ENCODE measurements at regions not wholly inside any gene's neighbourhood (a gene's known extent, or its start where the extent isn't known, plus 50 kb on each side); places are given as distances from the start of the nearest gene placed in this dataset.
"Not testable (repeated sequence)": the region's sequence is repeated elsewhere in the genome, so short reads cannot be mapped to it uniquely, and the experiment has no call there.

DNA sequence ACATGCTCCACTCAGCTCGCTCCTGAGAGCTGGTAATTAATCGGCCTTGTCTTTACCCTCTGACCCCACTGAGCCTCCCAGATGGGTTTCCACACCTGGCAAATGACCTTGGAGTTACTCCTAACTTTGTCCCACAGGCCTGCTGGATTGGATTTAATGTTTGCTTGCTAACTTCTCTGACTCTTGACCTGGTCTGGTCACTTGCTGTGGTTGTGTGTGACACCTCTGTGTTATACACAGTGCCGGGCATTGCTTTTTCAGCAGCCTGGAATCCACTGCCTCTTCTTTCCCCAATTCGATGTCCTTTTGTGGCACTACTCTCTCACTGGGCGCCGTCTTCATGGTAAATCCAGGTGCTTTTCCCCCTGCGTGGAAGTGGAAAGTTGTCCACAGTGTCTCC lies 145.8 kb upstream of the PLGLB2 start:
- H4K20me1 ChIP-seq (ENCODE audit: control insufficient read depth, insufficient read depth, low read length, poor library complexity, severe bottlenecking); H3K27me3 ChIP-seq (replicated peaks in 1 of 4; ENCODE audit: control extremely low read depth in 1 of 4, control insufficient read depth in 3 of 4, insufficient read depth in 4 of 4, low read length in 3 of 4); H3K79me2 ChIP-seq (ENCODE audit: control insufficient read depth, insufficient read depth, low read length); H2AFZ ChIP-seq (ENCODE audit: insufficient read depth, low read depth, low read length, poor library complexity, severe bottlenecking); H3K4me3 Mint-ChIP-seq; DNase-seq; H3K36me3 ChIP-seq (replicated peaks in 1 of 2; ENCODE audit: control extremely low read depth in 1 of 2, control insufficient read depth in 1 of 2, extremely low read depth in 1 of 2, insufficient read depth in 2 of 2, low read length in 1 of 2); H3K4me2 ChIP-seq (replicated peaks; ENCODE audit: low read depth, low read length, poor library complexity, severe bottlenecking); H3K27ac ChIP-seq (ENCODE audit: low read length in 2 of 2); POLR2A ChIA-PET; H3K4me3 ChIP-seq (ENCODE audit: control extremely low read depth in 1 of 5, extremely low read depth in 1 of 5, insufficient read depth in 1 of 5, low read depth in 2 of 5, low read length in 4 of 5); H3K27me3 Mint-ChIP-seq; H3K4me1 Mint-ChIP-seq; intact Hi-C loops (cut with micrococcal nuclease); ATAC-seq (ENCODE audit: low read depth); H3K4me1 ChIP-seq (ENCODE audit: control insufficient read depth in 2 of 2, insufficient read depth in 2 of 2, low read length in 2 of 2); H3K27ac Mint-ChIP-seq; H3K9me3 Mint-ChIP-seq (ENCODE audit: insufficient read depth); H3K9me3 ChIP-seq (ENCODE audit: control extremely low read depth in 1 of 3, control insufficient read depth in 2 of 3, insufficient read depth in 1 of 3, low read length in 2 of 3); H3K9ac ChIP-seq (ENCODE audit: low read length); CTCF ChIA-PET: not testable (repeated sequence)
- no CpG with 5 or more reads among the region's 7 CpGs for WGBS (ENCODE audit: insufficient coverage)

- POLR2A ChIA-PET; H3K36me3 ChIP-seq (replicated peaks in 1 of 2; ENCODE audit: control extremely low read depth in 1 of 2, control insufficient read depth in 1 of 2, extremely low read depth in 1 of 2, insufficient read depth in 2 of 2, low read length in 1 of 2); H3K27ac Mint-ChIP-seq; H2AFZ ChIP-seq (ENCODE audit: insufficient read depth, low read depth, low read length, poor library complexity, severe bottlenecking); H4K20me1 ChIP-seq (ENCODE audit: control insufficient read depth, insufficient read depth, low read length, poor library complexity, severe bottlenecking); H3K4me1 ChIP-seq (ENCODE audit: control insufficient read depth in 2 of 2, insufficient read depth in 2 of 2, low read length in 2 of 2); H3K79me2 ChIP-seq (ENCODE audit: control insufficient read depth, insufficient read depth, low read length); intact Hi-C loops (cut with micrococcal nuclease); H3K9me3 ChIP-seq (ENCODE audit: control extremely low read depth in 1 of 3, control insufficient read depth in 2 of 3, insufficient read depth in 1 of 3, low read length in 2 of 3); H3K9ac ChIP-seq (ENCODE audit: low read length); H3K4me3 Mint-ChIP-seq; H3K27me3 Mint-ChIP-seq; H3K4me2 ChIP-seq (replicated peaks; ENCODE audit: low read depth, low read length, poor library complexity, severe bottlenecking); H3K27ac ChIP-seq (ENCODE audit: low read length in 2 of 2); H3K4me1 Mint-ChIP-seq; H3K27me3 ChIP-seq (replicated peaks in 1 of 4; ENCODE audit: control extremely low read depth in 1 of 4, control insufficient read depth in 3 of 4, insufficient read depth in 4 of 4, low read length in 3 of 4); DNase-seq; H3K4me3 ChIP-seq (ENCODE audit: control extremely low read depth in 1 of 5, extremely low read depth in 1 of 5, insufficient read depth in 1 of 5, low read depth in 2 of 5, low read length in 4 of 5); H3K9me3 Mint-ChIP-seq (ENCODE audit: insufficient read depth); ATAC-seq (ENCODE audit: low read depth); CTCF ChIA-PET: not testable (repeated sequence)
- no CpG with 5 or more reads among the region's 2 CpGs for WGBS (ENCODE audit: insufficient coverage)
These were observed 145.2 kb upstream of the PLGLB2 start for GRCh38 chr2:87602728-87603127.

- ATAC-seq (ENCODE audit: low read depth); H3K4me2 ChIP-seq (replicated peaks; ENCODE audit: low read depth, low read length, poor library complexity, severe bottlenecking); H2AFZ ChIP-seq (ENCODE audit: insufficient read depth, low read depth, low read length, poor library complexity, severe bottlenecking); H3K9me3 Mint-ChIP-seq (ENCODE audit: insufficient read depth); H3K79me2 ChIP-seq (ENCODE audit: control insufficient read depth, insufficient read depth, low read length); H3K27ac ChIP-seq (ENCODE audit: low read length in 2 of 2); H3K4me1 Mint-ChIP-seq; H3K36me3 ChIP-seq (replicated peaks in 1 of 2; ENCODE audit: control extremely low read depth in 1 of 2, control insufficient read depth in 1 of 2, extremely low read depth in 1 of 2, insufficient read depth in 2 of 2, low read length in 1 of 2); intact Hi-C loops (cut with micrococcal nuclease); H3K9ac ChIP-seq (ENCODE audit: low read length); H3K27ac Mint-ChIP-seq; H3K27me3 Mint-ChIP-seq; H3K27me3 ChIP-seq (replicated peaks in 1 of 4; ENCODE audit: control extremely low read depth in 1 of 4, control insufficient read depth in 3 of 4, insufficient read depth in 4 of 4, low read length in 3 of 4); POLR2A ChIA-PET; CTCF ChIA-PET; H3K4me3 ChIP-seq (ENCODE audit: control extremely low read depth in 1 of 5, extremely low read depth in 1 of 5, insufficient read depth in 1 of 5, low read depth in 2 of 5, low read length in 4 of 5); H4K20me1 ChIP-seq (ENCODE audit: control insufficient read depth, insufficient read depth, low read length, poor library complexity, severe bottlenecking); H3K4me3 Mint-ChIP-seq; H3K4me1 ChIP-seq (ENCODE audit: control insufficient read depth in 2 of 2, insufficient read depth in 2 of 2, low read length in 2 of 2); DNase-seq; H3K9me3 ChIP-seq (ENCODE audit: control extremely low read depth in 1 of 3, control insufficient read depth in 2 of 3, insufficient read depth in 1 of 3, low read length in 2 of 3): not testable (repeated sequence)
- no CpG with 5 or more reads among the region's 10 CpGs for WGBS (ENCODE audit: insufficient coverage)
These were observed 144.2 kb upstream of the PLGLB2 start for GRCh38 chr2:87603418-87604278.

DNA sequence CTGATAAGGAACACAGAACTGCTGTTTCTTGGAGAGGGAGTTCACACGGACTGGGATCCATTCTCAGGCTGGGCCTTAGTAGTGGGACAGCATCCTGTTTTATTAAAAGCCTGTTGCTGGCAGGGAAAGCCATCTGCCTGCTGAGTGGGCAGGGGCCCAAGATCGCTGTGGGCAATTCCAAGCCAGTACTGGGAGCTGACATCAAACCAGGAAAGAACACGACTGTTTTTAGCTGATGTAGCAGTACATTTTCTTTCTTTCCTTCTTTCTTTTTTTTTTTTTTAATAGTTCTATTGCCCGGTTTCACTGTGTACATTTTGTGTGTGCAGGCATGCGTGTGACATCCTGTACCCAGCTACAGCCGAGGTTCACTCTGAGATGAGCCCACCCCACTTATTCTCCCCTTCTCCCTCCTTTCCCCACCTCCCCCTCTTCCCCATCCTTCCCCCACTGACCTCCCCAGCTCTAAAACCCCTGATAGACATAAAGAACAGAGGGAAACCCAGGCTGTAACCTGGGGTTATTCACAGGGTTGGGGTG lies 143.5 kb upstream of the PLGLB2 start:
- H3K9me3 Mint-ChIP-seq (ENCODE audit: insufficient read depth); POLR2A ChIA-PET; CTCF ChIA-PET; H3K27ac Mint-ChIP-seq; H3K27me3 Mint-ChIP-seq; H3K27me3 ChIP-seq (replicated peaks in 1 of 4; ENCODE audit: control extremely low read depth in 1 of 4, control insufficient read depth in 3 of 4, insufficient read depth in 4 of 4, low read length in 3 of 4); H2AFZ ChIP-seq (ENCODE audit: insufficient read depth, low read depth, low read length, poor library complexity, severe bottlenecking); intact Hi-C loops (cut with micrococcal nuclease); H3K79me2 ChIP-seq (ENCODE audit: control insufficient read depth, insufficient read depth, low read length); H3K4me3 ChIP-seq (ENCODE audit: control extremely low read depth in 1 of 5, extremely low read depth in 1 of 5, insufficient read depth in 1 of 5, low read depth in 2 of 5, low read length in 4 of 5); H3K4me1 Mint-ChIP-seq; H3K9ac ChIP-seq (ENCODE audit: low read length); H3K4me1 ChIP-seq (ENCODE audit: control insufficient read depth in 2 of 2, insufficient read depth in 2 of 2, low read length in 2 of 2); H4K20me1 ChIP-seq (ENCODE audit: control insufficient read depth, insufficient read depth, low read length, poor library complexity, severe bottlenecking); H3K9me3 ChIP-seq (ENCODE audit: control extremely low read depth in 1 of 3, control insufficient read depth in 2 of 3, insufficient read depth in 1 of 3, low read length in 2 of 3); H3K36me3 ChIP-seq (replicated peaks in 1 of 2; ENCODE audit: control extremely low read depth in 1 of 2, control insufficient read depth in 1 of 2, extremely low read depth in 1 of 2, insufficient read depth in 2 of 2, low read length in 1 of 2); H3K27ac ChIP-seq (ENCODE audit: low read length in 2 of 2); H3K4me3 Mint-ChIP-seq; ATAC-seq (ENCODE audit: low read depth); DNase-seq; H3K4me2 ChIP-seq (replicated peaks; ENCODE audit: low read depth, low read length, poor library complexity, severe bottlenecking): not testable (repeated sequence)
- WGBS (ENCODE audit: insufficient coverage): no CpG with 5 or more reads among the region's 6 CpGs
